Colonic mucosa (tissue), 4 donors: ENCODE measurements at regions not wholly inside any gene's neighbourhood (a gene's known extent, or its start where the extent isn't known, plus 50 kb on each side); places are given as distances from the start of the nearest gene placed in this dataset.

Experiments
- DNase-seq: peaks from one replicate; pipeline ENCODE4 v3.0.0-alpha.2; 2020
- H3K27ac ChIP-seq: fragments of 200-600 bp; one replicate; pipeline ENCODE4 v1.8.0; 2021
- H3K27me3 ChIP-seq: fragments of 200-600 bp; one replicate; pipeline ENCODE4 v1.8.0; 2021
- H3K36me3 ChIP-seq: fragments of 200-600 bp; one replicate; pipeline ENCODE4 v1.8.0; 2021
- H3K4me1 ChIP-seq: fragments of 200-600 bp; one replicate; pipeline ENCODE4 v1.8.0; 2021; ENCODE audit warnings: mild to moderate bottlenecking
- H3K4me3 ChIP-seq: fragments of 200-600 bp; one replicate; pipeline ENCODE4 v1.8.0; 2021
- H3K9ac ChIP-seq, 2 donors: one replicate each; pipeline ENCODE4 v1.7.0; 2013; ENCODE audit warnings: control low read depth in 2 of 2, low read depth in 2 of 2, low read length in 2 of 2
- H3K9me3 ChIP-seq: fragments of 200-600 bp; one replicate; pipeline ENCODE4 v1.8.0; 2021
- intact Hi-C: fragments of 100-400 bp; cut with DNase I; formaldehyde crosslinking; loops from one replicate; pipeline ENCODE4 v1.14.1; 2022
- TF ChIP-seq, protein P1 (sequence below): fragments of 200-600 bp; IDR thresholded peaks from one replicate; pipeline ENCODE4 v1.8.0; 2022; ENCODE audit warnings: antibody characterized with exemption, mild to moderate bottlenecking
- donor health status: healthy.
- donor health status: DM: no; HTN: no; CAD: no.
- donor health status: DM: no; HTN: no; CAD: no.

GRCh38 chr9:73034962-73035361 is 82.1 kb upstream of the ALDH1A1 start:
- H3K4me1 ChIP-seq, result no peaks in the 10 kb centered on the region
- no peaks in the 10 kb centered on the region for H3K36me3 ChIP-seq
- H3K9ac ChIP-seq, result no peak overlapping the region
- intact Hi-C loops, result no loop called here
- TF ChIP-seq, protein P1, sequence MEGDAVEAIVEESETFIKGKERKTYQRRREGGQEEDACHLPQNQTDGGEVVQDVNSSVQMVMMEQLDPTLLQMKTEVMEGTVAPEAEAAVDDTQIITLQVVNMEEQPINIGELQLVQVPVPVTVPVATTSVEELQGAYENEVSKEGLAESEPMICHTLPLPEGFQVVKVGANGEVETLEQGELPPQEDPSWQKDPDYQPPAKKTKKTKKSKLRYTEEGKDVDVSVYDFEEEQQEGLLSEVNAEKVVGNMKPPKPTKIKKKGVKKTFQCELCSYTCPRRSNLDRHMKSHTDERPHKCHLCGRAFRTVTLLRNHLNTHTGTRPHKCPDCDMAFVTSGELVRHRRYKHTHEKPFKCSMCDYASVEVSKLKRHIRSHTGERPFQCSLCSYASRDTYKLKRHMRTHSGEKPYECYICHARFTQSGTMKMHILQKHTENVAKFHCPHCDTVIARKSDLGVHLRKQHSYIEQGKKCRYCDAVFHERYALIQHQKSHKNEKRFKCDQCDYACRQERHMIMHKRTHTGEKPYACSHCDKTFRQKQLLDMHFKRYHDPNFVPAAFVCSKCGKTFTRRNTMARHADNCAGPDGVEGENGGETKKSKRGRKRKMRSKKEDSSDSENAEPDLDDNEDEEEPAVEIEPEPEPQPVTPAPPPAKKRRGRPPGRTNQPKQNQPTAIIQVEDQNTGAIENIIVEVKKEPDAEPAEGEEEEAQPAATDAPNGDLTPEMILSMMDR, result no peak
- H3K9me3 ChIP-seq, result no peaks in the 10 kb centered on the region
- H3K27ac ChIP-seq, result no peak overlapping the region
- H3K27me3 ChIP-seq, result no peaks in the 10 kb centered on the region
- DNase-seq, result no peak
- no peak overlapping the region for H3K4me3 ChIP-seq

DNA sequence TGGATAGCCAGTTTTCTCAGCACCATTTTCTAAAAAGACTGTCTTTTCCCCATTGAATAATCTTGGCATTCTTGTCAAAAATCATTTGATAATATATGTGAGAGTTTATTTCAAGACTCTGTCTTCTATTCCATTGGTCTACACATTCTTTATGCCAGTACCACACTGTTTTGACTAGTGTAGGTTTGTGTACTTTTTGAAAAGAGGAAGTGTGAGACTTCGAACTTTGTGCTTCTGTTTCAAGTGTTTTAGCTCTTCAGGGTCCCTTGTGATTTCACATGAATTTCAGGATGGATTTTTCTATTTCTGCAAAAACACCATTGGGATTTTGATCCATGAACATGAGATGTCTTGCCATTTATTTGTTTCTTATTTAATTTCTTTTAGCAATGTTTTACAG is 78.5 kb upstream of the ALDH1A1 start:
- TF ChIP-seq, protein P1, result no peak
- no peak overlapping the region for H3K27ac ChIP-seq
- no peak overlapping the region for H3K4me3 ChIP-seq
- intact Hi-C loops, result no loop called here
- no peaks in the 10 kb centered on the region for H3K4me1 ChIP-seq
- no peak for DNase-seq
- H3K9me3 ChIP-seq, result no peaks in the 10 kb centered on the region
- no peaks in the 10 kb centered on the region for H3K27me3 ChIP-seq
- no peak overlapping the region for H3K9ac ChIP-seq
- no peaks in the 10 kb centered on the region for H3K36me3 ChIP-seq

DNA sequence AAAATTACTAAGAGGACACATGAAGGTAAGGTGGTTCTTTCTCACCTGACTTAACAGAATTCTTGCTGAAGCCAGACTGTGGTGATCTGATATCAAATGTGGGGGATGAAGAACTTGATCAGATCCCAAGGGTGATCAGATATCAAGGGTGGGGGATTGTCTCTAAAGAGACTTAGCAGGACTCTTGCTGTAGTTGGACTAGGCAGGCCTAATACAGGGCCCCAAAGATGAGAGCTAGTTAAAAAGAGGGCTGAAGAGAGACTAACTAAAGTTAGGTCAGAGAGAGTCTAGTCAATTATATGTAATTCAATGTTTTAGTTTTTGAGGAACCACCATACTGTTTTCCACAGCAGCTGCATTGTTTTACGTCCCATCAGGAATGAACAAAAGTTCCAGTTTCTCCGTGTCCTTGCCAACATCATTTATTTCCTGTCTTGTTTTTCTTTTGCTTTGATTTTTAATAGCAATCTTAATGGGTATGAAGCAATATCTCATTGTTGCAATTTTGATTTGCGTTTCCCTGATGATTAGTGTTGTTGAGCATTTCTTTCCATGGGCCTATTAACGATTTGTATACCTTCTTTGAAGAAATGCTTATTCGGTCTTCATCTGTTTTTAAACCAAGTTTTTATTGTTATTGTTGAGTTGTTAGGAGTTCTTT is 77.6 kb upstream of the ALDH1A1 start:
- no peaks in the 10 kb centered on the region for H3K27me3 ChIP-seq
- no peaks in the 10 kb centered on the region for H3K9me3 ChIP-seq
- no peaks in the 10 kb centered on the region for H3K4me1 ChIP-seq
- no peak overlapping the region for H3K4me3 ChIP-seq
- no peak overlapping the region for H3K27ac ChIP-seq
- DNase-seq, result no peak
- intact Hi-C loops, result no loop called here
- no peak overlapping the region for H3K9ac ChIP-seq
- TF ChIP-seq, protein P1, result no peak
- H3K36me3 ChIP-seq, result no peaks in the 10 kb centered on the region

DNA sequence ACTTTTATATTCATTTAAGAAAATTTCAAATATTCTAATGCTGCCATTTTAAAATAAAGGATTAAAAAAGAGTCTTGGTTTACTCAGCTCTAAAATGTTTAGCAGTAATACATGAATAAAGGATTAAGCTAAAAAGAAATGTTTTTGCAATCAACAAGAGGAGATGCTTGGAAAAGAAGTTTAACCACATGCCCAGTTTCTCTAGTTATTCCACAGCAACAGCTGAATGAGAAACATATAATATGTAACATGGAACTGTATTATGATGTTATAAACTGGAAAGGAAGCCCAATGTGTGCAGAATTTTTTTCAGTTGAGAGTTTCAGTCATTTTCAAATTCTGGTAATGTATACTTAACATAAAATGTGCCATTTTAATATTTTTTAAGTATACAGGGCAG is 76.5 kb upstream of the ALDH1A1 start:
- H3K9ac ChIP-seq, result no peak overlapping the region
- no peak overlapping the region for H3K27ac ChIP-seq
- H3K36me3 ChIP-seq, result no peaks in the 10 kb centered on the region
- H3K4me3 ChIP-seq, result no peak overlapping the region
- H3K9me3 ChIP-seq, result no peaks in the 10 kb centered on the region
- H3K4me1 ChIP-seq, result no peaks in the 10 kb centered on the region
- H3K27me3 ChIP-seq, result no peaks in the 10 kb centered on the region
- DNase-seq, result no peak
- intact Hi-C loops, result no loop called here
- TF ChIP-seq, protein P1, result no peak

GRCh38 chr9:73026375-73026774 is 73.5 kb upstream of the ALDH1A1 start:
- Histone ChIP-seq H3K27ac (no peak overlapping the region), H3K36me3 (no peaks in the 10 kb centered on the region), H3K4me1 (no peaks in the 10 kb centered on the region), H3K27me3 (no peaks in the 10 kb centered on the region), H3K9me3 (no peaks in the 10 kb centered on the region), H3K4me3 (no peak overlapping the region), H3K9ac (no peak overlapping the region)
- intact Hi-C loops, result no loop called here
- TF ChIP-seq, protein P1, result no peak
- no peak for DNase-seq
